ENCODE measurements at regions not wholly inside any gene's neighbourhood (a gene's known extent, or its start where the extent isn't known, plus 50 kb on each side); places are given as distances from the start of the nearest gene placed in this dataset.

DNA sequence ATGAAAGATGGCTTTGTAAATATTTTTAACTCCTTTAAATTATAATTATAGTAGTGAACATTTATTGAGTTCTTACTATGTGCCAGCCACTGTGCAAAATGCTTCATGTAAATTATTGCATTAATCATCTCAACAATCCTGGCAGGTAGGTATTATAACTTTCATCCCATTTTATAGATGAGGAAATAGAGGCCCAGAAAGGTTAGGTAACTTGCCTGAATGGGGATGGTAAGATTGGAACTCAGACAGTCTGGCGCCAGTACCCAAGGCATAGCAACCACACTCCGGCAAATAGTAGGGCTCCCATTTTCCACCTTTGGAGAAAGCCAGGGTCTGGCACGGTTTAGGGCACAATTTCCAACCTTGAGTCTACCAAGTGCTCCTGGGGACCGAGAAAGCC lies 129.8 kb downstream of the VEGFA start:
- TF ChIP-seq POLR2AphosphoS5 (IDR thresholded peaks at IDR 0.05; ENCODE audit: low read depth, low read length) (no peak), JUND (IDR thresholded peaks at IDR 0.05) (no peak), SIN3A (IDR thresholded peaks at IDR 0.05; ENCODE audit: borderline replicate concordance, low read depth, low read length) (no peak), TAF1 (IDR thresholded peaks at IDR 0.05; ENCODE audit: borderline replicate concordance, low read depth, low read length) (no peak), RAD21 (IDR thresholded peaks at IDR 0.05; ENCODE audit: low read length) (no peak)
- TF ChIP-seq, protein P1, sequence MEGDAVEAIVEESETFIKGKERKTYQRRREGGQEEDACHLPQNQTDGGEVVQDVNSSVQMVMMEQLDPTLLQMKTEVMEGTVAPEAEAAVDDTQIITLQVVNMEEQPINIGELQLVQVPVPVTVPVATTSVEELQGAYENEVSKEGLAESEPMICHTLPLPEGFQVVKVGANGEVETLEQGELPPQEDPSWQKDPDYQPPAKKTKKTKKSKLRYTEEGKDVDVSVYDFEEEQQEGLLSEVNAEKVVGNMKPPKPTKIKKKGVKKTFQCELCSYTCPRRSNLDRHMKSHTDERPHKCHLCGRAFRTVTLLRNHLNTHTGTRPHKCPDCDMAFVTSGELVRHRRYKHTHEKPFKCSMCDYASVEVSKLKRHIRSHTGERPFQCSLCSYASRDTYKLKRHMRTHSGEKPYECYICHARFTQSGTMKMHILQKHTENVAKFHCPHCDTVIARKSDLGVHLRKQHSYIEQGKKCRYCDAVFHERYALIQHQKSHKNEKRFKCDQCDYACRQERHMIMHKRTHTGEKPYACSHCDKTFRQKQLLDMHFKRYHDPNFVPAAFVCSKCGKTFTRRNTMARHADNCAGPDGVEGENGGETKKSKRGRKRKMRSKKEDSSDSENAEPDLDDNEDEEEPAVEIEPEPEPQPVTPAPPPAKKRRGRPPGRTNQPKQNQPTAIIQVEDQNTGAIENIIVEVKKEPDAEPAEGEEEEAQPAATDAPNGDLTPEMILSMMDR (IDR thresholded peaks at IDR 0.05), result no peak
- TF ChIP-seq, protein P2, sequence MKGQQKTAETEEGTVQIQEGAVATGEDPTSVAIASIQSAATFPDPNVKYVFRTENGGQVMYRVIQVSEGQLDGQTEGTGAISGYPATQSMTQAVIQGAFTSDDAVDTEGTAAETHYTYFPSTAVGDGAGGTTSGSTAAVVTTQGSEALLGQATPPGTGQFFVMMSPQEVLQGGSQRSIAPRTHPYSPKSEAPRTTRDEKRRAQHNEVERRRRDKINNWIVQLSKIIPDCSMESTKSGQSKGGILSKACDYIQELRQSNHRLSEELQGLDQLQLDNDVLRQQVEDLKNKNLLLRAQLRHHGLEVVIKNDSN (IDR thresholded peaks at IDR 0.05; ENCODE audit: borderline replicate concordance, low read depth), result no peak
- TF ChIP-seq, protein P3, sequence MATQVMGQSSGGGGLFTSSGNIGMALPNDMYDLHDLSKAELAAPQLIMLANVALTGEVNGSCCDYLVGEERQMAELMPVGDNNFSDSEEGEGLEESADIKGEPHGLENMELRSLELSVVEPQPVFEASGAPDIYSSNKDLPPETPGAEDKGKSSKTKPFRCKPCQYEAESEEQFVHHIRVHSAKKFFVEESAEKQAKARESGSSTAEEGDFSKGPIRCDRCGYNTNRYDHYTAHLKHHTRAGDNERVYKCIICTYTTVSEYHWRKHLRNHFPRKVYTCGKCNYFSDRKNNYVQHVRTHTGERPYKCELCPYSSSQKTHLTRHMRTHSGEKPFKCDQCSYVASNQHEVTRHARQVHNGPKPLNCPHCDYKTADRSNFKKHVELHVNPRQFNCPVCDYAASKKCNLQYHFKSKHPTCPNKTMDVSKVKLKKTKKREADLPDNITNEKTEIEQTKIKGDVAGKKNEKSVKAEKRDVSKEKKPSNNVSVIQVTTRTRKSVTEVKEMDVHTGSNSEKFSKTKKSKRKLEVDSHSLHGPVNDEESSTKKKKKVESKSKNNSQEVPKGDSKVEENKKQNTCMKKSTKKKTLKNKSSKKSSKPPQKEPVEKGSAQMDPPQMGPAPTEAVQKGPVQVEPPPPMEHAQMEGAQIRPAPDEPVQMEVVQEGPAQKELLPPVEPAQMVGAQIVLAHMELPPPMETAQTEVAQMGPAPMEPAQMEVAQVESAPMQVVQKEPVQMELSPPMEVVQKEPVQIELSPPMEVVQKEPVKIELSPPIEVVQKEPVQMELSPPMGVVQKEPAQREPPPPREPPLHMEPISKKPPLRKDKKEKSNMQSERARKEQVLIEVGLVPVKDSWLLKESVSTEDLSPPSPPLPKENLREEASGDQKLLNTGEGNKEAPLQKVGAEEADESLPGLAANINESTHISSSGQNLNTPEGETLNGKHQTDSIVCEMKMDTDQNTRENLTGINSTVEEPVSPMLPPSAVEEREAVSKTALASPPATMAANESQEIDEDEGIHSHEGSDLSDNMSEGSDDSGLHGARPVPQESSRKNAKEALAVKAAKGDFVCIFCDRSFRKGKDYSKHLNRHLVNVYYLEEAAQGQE (IDR thresholded peaks at IDR 0.05; ENCODE audit: low read depth, low read length), result no peak

Measured in SK-N-SH (cell line).